Small intestine (tissue), 7 donors: ENCODE measurements at regions not wholly inside any gene's neighbourhood (a gene's known extent, or its start where the extent isn't known, plus 50 kb on each side); places are given as distances from the start of the nearest gene placed in this dataset.

Source experiments
- DNase-seq, 2 donors: peaks; one replicate each; pipeline versions ENCODE4 v3.0.0 to v3.0.0-alpha.2; 2013
- FAIRE-seq: peaks from 2 replicates; lab custom pipeline; 2012; peaks lifted over from hg19 to GRCh38; lab: Jason Lieb, UNC
- H3K27ac ChIP-seq, 3 donors: one replicate each; pipeline ENCODE4 v1.5.1; 2013; ENCODE audit warnings: low read length in 2 of 3, mild to moderate bottlenecking in 2 of 3, control low read depth in 1 of 3, inconsistent platforms in 1 of 3, low read depth in 1 of 3, moderate library complexity in 1 of 3
- H3K27me3 ChIP-seq, 3 donors: one replicate each; pipeline ENCODE4 v1.6.1; 2013; ENCODE audit warnings: low read length in 3 of 3, inconsistent platforms in 1 of 3; ENCODE audit not compliant: control insufficient read depth in 3 of 3, insufficient read depth in 3 of 3
- H3K36me3 ChIP-seq, 3 donors: one replicate each; pipeline ENCODE4 v1.6.1; 2013; ENCODE audit warnings: low read length in 3 of 3, inconsistent platforms in 1 of 3, low read depth in 1 of 3, mild to moderate bottlenecking in 1 of 3, moderate library complexity in 1 of 3; ENCODE audit not compliant: control insufficient read depth in 3 of 3, insufficient read depth in 2 of 3
- H3K4me1 ChIP-seq, 3 donors: one replicate each; pipeline ENCODE4 v1.6.1; 2013; ENCODE audit warnings: low read length in 2 of 3, inconsistent platforms in 1 of 3, low read depth in 1 of 3, mild to moderate bottlenecking in 1 of 3, moderate library complexity in 1 of 3; ENCODE audit not compliant: control insufficient read depth in 3 of 3, insufficient read depth in 2 of 3
- H3K4me3 ChIP-seq, 3 donors: one replicate each; pipeline ENCODE4 v1.5.1; 2013; ENCODE audit warnings: low read length in 3 of 3, control low read depth in 1 of 3, inconsistent platforms in 1 of 3, low read depth in 1 of 3, mild to moderate bottlenecking in 1 of 3, moderate library complexity in 1 of 3
- H3K9me3 ChIP-seq, 2 donors: one replicate each; pipeline ENCODE4 v1.6.1; 2013; ENCODE audit warnings: low read depth in 1 of 2, low read length in 1 of 2; ENCODE audit not compliant: control insufficient read depth in 2 of 2, insufficient read depth in 1 of 2
- WGBS, 3 donors: extraction: QIAGEN DNeasy Blood & Tissue Kit; methylation state at CpG; one replicate each; pipeline ENCODE4 v1.1.7; 2013; 5-methylcytosine and 5-hydroxymethylcytosine counted together
- donor health status: healthy with polysubstance abuse.
- donor health status: control.
- donor health status: control.
- donor health status: Bipolar disorder and iron deficiency.
- donor health status: healthy.

- Histone ChIP-seq H3K9me3 (no peaks in the 10 kb centered on the region), H3K27me3 (peaks cover 0 to 3% (median 2%) of the 10 kb centered on the region in 3 donors), H3K4me3 (no peak overlapping the region), H3K27ac (no peak overlapping the region), H3K36me3 (no peaks in the 10 kb centered on the region), H3K4me1 (no peaks in the 10 kb centered on the region)
- DNase-seq: no peak
- no peak for FAIRE-seq
- 70 to 84% (median 82%) methylated on average over 4 of the region's 4 CpGs for WGBS, 3 donors
These were observed 673.6 kb downstream of the MATN1 start for GRCh38 chr1:30049748-30050296.

GRCh38 chr1:30048905-30049304, 674.5 kb downstream of the MATN1 start:
- WGBS, 3 donors: 85 to 91% (median 88%) methylated on average over 5 of the region's 5 CpGs
- no peak for FAIRE-seq
- DNase-seq: no peak
- H3K4me1 ChIP-seq: no peaks in the 10 kb centered on the region
- no peak overlapping the region for H3K4me3 ChIP-seq
- H3K27ac ChIP-seq: no peak overlapping the region
- H3K27me3 ChIP-seq: peaks cover 0 to 3% (median 2%) of the 10 kb centered on the region in 3 donors
- H3K9me3 ChIP-seq: no peaks in the 10 kb centered on the region
- H3K36me3 ChIP-seq: no peaks in the 10 kb centered on the region

GRCh38 chr1:30047576-30047975, 675.8 kb downstream of the MATN1 start:
- Histone ChIP-seq H3K27ac (no peak overlapping the region), H3K27me3 (peaks cover 0 to 3% (median 2%) of the 10 kb centered on the region in 3 donors), H3K4me1 (no peaks in the 10 kb centered on the region), H3K36me3 (no peaks in the 10 kb centered on the region), H3K4me3 (no peak overlapping the region), H3K9me3 (peaks cover 0 to 8% of the 10 kb centered on the region in 2 donors)
- no peak for FAIRE-seq
- no peak for DNase-seq
- WGBS, 3 donors: 69 to 91% (median 73%) methylated on average over 3 of the region's 3 CpGs

GRCh38 chr1:30046751-30047150, 676.6 kb downstream of the MATN1 start:
- WGBS, 3 donors: 80 to 82% (median 81%) methylated on average over 10 of the region's 10 CpGs
- Histone ChIP-seq H3K27me3 (peaks cover 0 to 3% (median 0%) of the 10 kb centered on the region in 3 donors), H3K9me3 (peaks cover 0 to 17% of the 10 kb centered on the region in 2 donors), H3K27ac (no peak overlapping the region), H3K4me1 (no peaks in the 10 kb centered on the region), H3K36me3 (no peaks in the 10 kb centered on the region), H3K4me3 (no peak overlapping the region)
- DNase-seq: no peak
- FAIRE-seq: no peak

GRCh38 chr1:30045304-30046090, 677.9 kb downstream of the MATN1 start:
- FAIRE-seq (no peak), DNase-seq (no peak)
- Histone ChIP-seq H3K4me1 (no peaks in the 10 kb centered on the region), H3K27me3 (no peaks in the 10 kb centered on the region), H3K27ac (no peak overlapping the region), H3K9me3 (peaks cover 0 to 20% of the 10 kb centered on the region in 2 donors), H3K4me3 (no peak overlapping the region), H3K36me3 (no peaks in the 10 kb centered on the region)
- WGBS, 3 donors: 84 to 88% (median 85%) methylated on average over 4 of the region's 4 CpGs

- no peaks in the 10 kb centered on the region for H3K27me3 ChIP-seq
- H3K27ac ChIP-seq: no peak overlapping the region
- FAIRE-seq (no peak), DNase-seq (no peak)
- H3K36me3 ChIP-seq: no peaks in the 10 kb centered on the region
- no peaks in the 10 kb centered on the region for H3K4me1 ChIP-seq
- no peak overlapping the region for H3K4me3 ChIP-seq
- H3K9me3 ChIP-seq: peaks cover 0 to 28% of the 10 kb centered on the region in 2 donors
- WGBS, 3 donors: 81 to 95% (median 94%) methylated on average over 2 of the region's 2 CpGs
These were observed 678.7 kb downstream of the MATN1 start for GRCh38 chr1:30044656-30045144.

- Histone ChIP-seq H3K9me3 (peaks cover 0 to 29% of the 10 kb centered on the region in 2 donors), H3K4me3 (no peak overlapping the region), H3K27ac (no peak overlapping the region), H3K27me3 (no peaks in the 10 kb centered on the region), H3K4me1 (no peaks in the 10 kb centered on the region), H3K36me3 (no peaks in the 10 kb centered on the region)
- 38 to 65% (median 65%) methylated on average over 1 of the region's 1 CpG for WGBS, 3 donors
- no peak for DNase-seq
- FAIRE-seq: no peak
These were observed 679.5 kb downstream of the MATN1 start for GRCh38 chr1:30043731-30044408.

- WGBS, 3 donors: 76 to 83% (median 80%) methylated on average over 2 of the region's 2 CpGs
- DNase-seq (no peak), FAIRE-seq (no peak)
- no peak overlapping the region for H3K27ac ChIP-seq
- no peaks in the 10 kb centered on the region for H3K27me3 ChIP-seq
- H3K9me3 ChIP-seq: peaks cover 0 to 33% of the 10 kb centered on the region in 2 donors
- H3K36me3 ChIP-seq: no peaks in the 10 kb centered on the region
- no peaks in the 10 kb centered on the region for H3K4me1 ChIP-seq
- no peak overlapping the region for H3K4me3 ChIP-seq
These were observed 680.1 kb downstream of the MATN1 start for GRCh38 chr1:30043256-30043655.
